Ovary (tissue), 3 donors: ENCODE measurements at regions not wholly inside any gene's neighbourhood (a gene's known extent, or its start where the extent isn't known, plus 50 kb on each side); places are given as distances from the start of the nearest gene placed in this dataset.

ENCODE experiments used
- EP300 ChIP-seq: sonication (generic); formaldehyde crosslinking; IDR thresholded peaks from one replicate; pipeline ENCODE4 v1.6.1; 2017; ENCODE audit warnings: antibody characterized with exemption
- POLR2A ChIP-seq: fragments of 450-650 bp; IDR thresholded peaks from one replicate; pipeline ENCODE4 v1.6.1; 2017; ENCODE audit warnings: antibody characterized with exemption, mild to moderate bottlenecking, moderate library complexity
- TF ChIP-seq, protein P1 (sequence below), 3 donors: fragments of 450-650 bp in 2 of 3; fragments of 200-600 bp in 1 of 3; IDR thresholded peaks; one replicate each; pipeline versions ENCODE4 v1.5.1 to v1.8.0; 2016 to 2022; ENCODE audit warnings: antibody characterized with exemption in 3 of 3, mild to moderate bottlenecking in 1 of 3
- donor health status: DM: no; HTN: no; CAD: no.

DNA sequence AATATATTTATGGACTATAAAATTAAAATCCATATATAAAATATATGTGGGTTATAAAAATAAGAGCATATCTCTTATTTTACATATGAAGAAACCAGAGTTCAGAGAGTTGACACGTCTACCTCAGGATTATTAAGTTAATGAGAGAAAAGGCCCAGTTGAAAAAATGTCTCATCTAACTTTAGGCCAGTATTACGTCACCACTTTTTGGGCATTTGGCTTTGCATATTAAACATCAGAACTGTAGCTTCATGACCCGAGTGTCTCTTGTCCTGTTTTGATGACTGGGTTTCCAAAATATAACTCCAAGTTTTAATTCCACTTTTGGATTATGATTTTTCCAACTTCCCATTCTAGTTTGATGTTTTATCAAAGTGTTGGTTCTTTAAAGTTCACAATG lies 1026.1 kb downstream of the SLC6A15 start:
- TF ChIP-seq, protein P1, sequence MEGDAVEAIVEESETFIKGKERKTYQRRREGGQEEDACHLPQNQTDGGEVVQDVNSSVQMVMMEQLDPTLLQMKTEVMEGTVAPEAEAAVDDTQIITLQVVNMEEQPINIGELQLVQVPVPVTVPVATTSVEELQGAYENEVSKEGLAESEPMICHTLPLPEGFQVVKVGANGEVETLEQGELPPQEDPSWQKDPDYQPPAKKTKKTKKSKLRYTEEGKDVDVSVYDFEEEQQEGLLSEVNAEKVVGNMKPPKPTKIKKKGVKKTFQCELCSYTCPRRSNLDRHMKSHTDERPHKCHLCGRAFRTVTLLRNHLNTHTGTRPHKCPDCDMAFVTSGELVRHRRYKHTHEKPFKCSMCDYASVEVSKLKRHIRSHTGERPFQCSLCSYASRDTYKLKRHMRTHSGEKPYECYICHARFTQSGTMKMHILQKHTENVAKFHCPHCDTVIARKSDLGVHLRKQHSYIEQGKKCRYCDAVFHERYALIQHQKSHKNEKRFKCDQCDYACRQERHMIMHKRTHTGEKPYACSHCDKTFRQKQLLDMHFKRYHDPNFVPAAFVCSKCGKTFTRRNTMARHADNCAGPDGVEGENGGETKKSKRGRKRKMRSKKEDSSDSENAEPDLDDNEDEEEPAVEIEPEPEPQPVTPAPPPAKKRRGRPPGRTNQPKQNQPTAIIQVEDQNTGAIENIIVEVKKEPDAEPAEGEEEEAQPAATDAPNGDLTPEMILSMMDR (IDR thresholded peaks at IDR 0.05): no peak
- TF ChIP-seq POLR2A (no peak), EP300 (no peak)
